H1 (cell line): ENCODE measurements at regions not wholly inside any gene's neighbourhood (a gene's known extent, or its start where the extent isn't known, plus 50 kb on each side); places are given as distances from the start of the nearest gene placed in this dataset.

Experiments used
- NANOG ChIP-seq: IDR thresholded peaks from 2 replicates; pipeline ENCODE4 v1.6.1; 2011; ENCODE audit warnings: low read length, low read depth, mild to moderate bottlenecking, inconsistent platforms; ENCODE audit not compliant: insufficient read depth, poor library complexity, severe bottlenecking
- POLR2A ChIP-seq, 2 experiments: IDR thresholded peaks; 1 replicate in 1 of 2; 2 replicates in 1 of 2; pipeline ENCODE4 v1.6.1; 2011; ENCODE audit warnings: low read depth in 2 of 2, low read length in 2 of 2, mild to moderate bottlenecking in 2 of 2; ENCODE audit errors: control extremely low read depth in 1 of 2
- RFX5 ChIP-seq: IDR thresholded peaks from 2 replicates; pipeline ENCODE4 v1.6.1; 2011; ENCODE audit warnings: low read depth, low read length, improper control_type of control experiment, borderline replicate concordance
- SIN3A ChIP-seq, 2 experiments: IDR thresholded peaks in 1 of 2; conservative IDR thresholded peaks in 1 of 2; 2 replicates each; pipeline ENCODE4 v1.6.1; 2011 to 2012; ENCODE audit warnings: low read length in 2 of 2, improper control_type of control experiment in 1 of 2, low read depth in 1 of 2, mild to moderate bottlenecking in 1 of 2
- YY1 ChIP-seq: IDR thresholded peaks from 2 replicates; pipeline ENCODE4 v1.6.1; 2011; ENCODE audit warnings: low read depth, mild to moderate bottlenecking, low read length
- ZNF274 ChIP-seq: IDR thresholded peaks from 2 replicates; pipeline ENCODE4 v1.7.0; 2012; ENCODE audit warnings: low read length, borderline replicate concordance; ENCODE audit errors: extremely low read depth
- TF ChIP-seq, protein P1 (sequence below), 3 experiments: IDR thresholded peaks; 1 replicate in 2 of 3; 2 replicates in 1 of 3; pipeline versions ENCODE4 v1.5.1 to v1.6.1; 2011; ENCODE audit warnings: low read length in 3 of 3, mild to moderate bottlenecking in 3 of 3, inconsistent platforms in 2 of 3, low read depth in 1 of 3, moderate library complexity in 1 of 3; ENCODE audit not compliant: insufficient read depth in 1 of 3; ENCODE audit errors: control extremely low read depth in 1 of 3
- TF ChIP-seq, protein P2 (sequence below): IDR thresholded peaks from 2 replicates; pipeline ENCODE4 v1.6.1; 2011; ENCODE audit warnings: low read length, improper control_type of control experiment

DNA sequence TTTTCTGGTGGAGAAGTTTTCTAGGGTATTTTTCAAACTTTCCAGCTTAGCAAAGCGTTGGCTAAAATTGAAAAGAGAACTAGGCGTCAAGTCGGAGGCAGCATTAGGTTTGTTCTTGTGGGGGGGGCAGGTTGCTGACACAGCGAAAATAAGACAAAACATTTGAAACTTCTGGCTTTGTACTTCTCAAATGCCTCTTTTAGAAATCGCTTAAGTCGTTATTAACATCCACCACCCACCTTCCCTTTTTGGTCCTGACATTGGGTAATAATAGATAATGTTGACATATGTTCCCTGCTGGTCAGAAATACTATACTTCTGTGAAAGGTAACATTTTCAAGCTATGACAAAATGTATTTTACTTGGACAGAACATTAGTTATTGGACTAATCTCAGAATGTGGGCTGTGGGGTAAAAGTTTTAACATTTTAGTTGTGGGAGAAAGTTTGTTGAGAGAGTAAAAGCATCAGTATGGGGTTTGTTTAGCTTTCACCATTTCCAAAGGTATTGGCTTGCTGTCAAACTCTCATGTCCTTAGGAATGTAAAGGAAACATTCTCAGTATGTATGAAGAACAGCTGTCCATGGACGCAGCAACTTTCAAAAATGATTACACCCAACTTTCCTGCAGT, 88.1 kb upstream of the ZEB2 start:
- no peak for TF ChIP-seq NANOG
- TF ChIP-seq POLR2A (IDR thresholded peaks at IDR 0.05; ENCODE audit: control extremely low read depth in 1 of 2, low read depth in 2 of 2, low read length in 2 of 2): no peak
- no peak for TF ChIP-seq YY1
- TF ChIP-seq SIN3A (conservative IDR thresholded peaks at IDR 0.05 in 1 of 2, IDR thresholded peaks at IDR 0.05 in 1 of 2; ENCODE audit: low read depth in 1 of 2, low read length in 2 of 2): no peak
- no peak for TF ChIP-seq RFX5
- TF ChIP-seq ZNF274: no peak
- TF ChIP-seq, protein P1, sequence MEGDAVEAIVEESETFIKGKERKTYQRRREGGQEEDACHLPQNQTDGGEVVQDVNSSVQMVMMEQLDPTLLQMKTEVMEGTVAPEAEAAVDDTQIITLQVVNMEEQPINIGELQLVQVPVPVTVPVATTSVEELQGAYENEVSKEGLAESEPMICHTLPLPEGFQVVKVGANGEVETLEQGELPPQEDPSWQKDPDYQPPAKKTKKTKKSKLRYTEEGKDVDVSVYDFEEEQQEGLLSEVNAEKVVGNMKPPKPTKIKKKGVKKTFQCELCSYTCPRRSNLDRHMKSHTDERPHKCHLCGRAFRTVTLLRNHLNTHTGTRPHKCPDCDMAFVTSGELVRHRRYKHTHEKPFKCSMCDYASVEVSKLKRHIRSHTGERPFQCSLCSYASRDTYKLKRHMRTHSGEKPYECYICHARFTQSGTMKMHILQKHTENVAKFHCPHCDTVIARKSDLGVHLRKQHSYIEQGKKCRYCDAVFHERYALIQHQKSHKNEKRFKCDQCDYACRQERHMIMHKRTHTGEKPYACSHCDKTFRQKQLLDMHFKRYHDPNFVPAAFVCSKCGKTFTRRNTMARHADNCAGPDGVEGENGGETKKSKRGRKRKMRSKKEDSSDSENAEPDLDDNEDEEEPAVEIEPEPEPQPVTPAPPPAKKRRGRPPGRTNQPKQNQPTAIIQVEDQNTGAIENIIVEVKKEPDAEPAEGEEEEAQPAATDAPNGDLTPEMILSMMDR (IDR thresholded peaks at IDR 0.05; ENCODE audit: control extremely low read depth in 1 of 3, insufficient read depth in 1 of 3, low read depth in 1 of 3, low read length in 3 of 3): no peak
- TF ChIP-seq, protein P2, sequence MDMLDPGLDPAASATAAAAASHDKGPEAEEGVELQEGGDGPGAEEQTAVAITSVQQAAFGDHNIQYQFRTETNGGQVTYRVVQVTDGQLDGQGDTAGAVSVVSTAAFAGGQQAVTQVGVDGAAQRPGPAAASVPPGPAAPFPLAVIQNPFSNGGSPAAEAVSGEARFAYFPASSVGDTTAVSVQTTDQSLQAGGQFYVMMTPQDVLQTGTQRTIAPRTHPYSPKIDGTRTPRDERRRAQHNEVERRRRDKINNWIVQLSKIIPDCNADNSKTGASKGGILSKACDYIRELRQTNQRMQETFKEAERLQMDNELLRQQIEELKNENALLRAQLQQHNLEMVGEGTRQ: no peak
